Right atrium auricular region (tissue), 2 donors: ENCODE measurements at regions not wholly inside any gene's neighbourhood (a gene's known extent, or its start where the extent isn't known, plus 50 kb on each side); places are given as distances from the start of the nearest gene placed in this dataset.

Source experiments
- DNase-seq: peaks from one replicate; pipeline ENCODE4 v3.0.0-alpha.2; 2019; ENCODE audit warnings: low spot score
- H3K27ac ChIP-seq, 2 donors: fragments of 200-600 bp; sonication (generic); 1 replicate in 1 of 2; 2 replicates in 1 of 2; pipeline ENCODE4 v1.5.1; 2016 to 2019
- H3K27me3 ChIP-seq, 2 donors: fragments of 200-600 bp; sonication (generic); one replicate each; pipeline versions ENCODE4 v1.5.1 to v1.6.0; 2017 to 2019
- H3K36me3 ChIP-seq: fragments of 200-600 bp; sonication (generic); one replicate; pipeline ENCODE4 v1.5.1; 2016
- H3K4me1 ChIP-seq, 2 donors: fragments of 200-600 bp; sonication (generic); one replicate each; pipeline versions ENCODE4 v1.5.1 to v1.6.0; 2017 to 2019
- H3K4me3 ChIP-seq, 2 donors: fragments of 200-600 bp; sonication (generic); 1 replicate in 1 of 2; 2 replicates in 1 of 2; pipeline ENCODE4 v1.5.1; 2017 to 2019; ENCODE audit warnings: mild to moderate bottlenecking in 1 of 2, moderate library complexity in 1 of 2
- H3K9me3 ChIP-seq, 2 donors: fragments of 200-600 bp; sonication (generic); one replicate each; pipeline ENCODE4 v1.5.1; 2019
- TF ChIP-seq, protein P1 (sequence below), 2 donors: fragments of 200-600 bp; sonication (generic); IDR thresholded peaks; one replicate each; pipeline ENCODE4 v1.5.1; 2019; ENCODE audit warnings: antibody characterized with exemption in 2 of 2

DNA sequence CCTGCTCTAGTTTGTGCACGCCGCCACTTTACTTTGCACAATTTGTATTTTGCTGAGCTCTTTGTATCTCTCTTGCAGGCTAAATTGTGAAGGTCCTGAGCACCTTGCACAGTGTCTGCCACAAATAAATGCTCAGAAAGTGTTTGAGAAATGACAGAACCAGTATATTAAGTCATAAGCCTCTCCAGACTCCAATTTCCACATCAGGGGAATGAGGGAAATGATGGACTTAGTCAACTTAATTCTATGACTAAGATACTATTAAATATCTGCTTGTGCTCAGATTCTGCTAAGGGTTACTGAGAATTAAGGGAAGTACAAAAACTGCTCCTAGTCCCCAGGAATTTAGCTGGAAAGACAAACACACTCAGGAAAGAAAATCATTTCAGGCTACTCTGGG lies 239.1 kb upstream of the SLC14A2 start:
- H3K36me3 ChIP-seq = no peaks in the 10 kb centered on the region
- TF ChIP-seq, protein P1, sequence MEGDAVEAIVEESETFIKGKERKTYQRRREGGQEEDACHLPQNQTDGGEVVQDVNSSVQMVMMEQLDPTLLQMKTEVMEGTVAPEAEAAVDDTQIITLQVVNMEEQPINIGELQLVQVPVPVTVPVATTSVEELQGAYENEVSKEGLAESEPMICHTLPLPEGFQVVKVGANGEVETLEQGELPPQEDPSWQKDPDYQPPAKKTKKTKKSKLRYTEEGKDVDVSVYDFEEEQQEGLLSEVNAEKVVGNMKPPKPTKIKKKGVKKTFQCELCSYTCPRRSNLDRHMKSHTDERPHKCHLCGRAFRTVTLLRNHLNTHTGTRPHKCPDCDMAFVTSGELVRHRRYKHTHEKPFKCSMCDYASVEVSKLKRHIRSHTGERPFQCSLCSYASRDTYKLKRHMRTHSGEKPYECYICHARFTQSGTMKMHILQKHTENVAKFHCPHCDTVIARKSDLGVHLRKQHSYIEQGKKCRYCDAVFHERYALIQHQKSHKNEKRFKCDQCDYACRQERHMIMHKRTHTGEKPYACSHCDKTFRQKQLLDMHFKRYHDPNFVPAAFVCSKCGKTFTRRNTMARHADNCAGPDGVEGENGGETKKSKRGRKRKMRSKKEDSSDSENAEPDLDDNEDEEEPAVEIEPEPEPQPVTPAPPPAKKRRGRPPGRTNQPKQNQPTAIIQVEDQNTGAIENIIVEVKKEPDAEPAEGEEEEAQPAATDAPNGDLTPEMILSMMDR (IDR thresholded peaks at IDR 0.05) = no peak
- DNase-seq = no peak
- H3K27ac ChIP-seq = no peak overlapping the region
- H3K9me3 ChIP-seq = no peaks in the 10 kb centered on the region
- no peaks in the 10 kb centered on the region for H3K27me3 ChIP-seq
- H3K4me1 ChIP-seq = peaks cover 0 to 4% of the 10 kb centered on the region in 2 donors
- no peak overlapping the region for H3K4me3 ChIP-seq

DNA sequence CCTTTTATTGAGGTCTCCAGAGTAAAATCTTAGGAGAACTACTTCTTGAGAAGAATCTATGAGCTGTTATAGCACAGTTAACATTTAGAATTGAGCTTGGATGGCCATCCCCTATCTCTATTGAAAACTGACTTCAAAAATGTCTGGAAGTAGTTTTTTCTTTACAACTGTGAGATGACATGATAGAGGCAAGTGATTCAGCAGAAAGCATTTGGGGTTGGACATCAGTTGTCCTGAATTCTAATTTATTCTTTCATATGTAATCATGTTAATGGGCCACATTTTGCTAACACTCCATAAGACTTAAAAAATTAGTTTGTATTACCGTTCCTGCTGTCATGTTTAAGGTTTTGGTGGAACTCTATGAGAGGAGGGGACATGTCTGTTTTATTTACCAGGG lies 237.0 kb upstream of the SLC14A2 start:
- no peak overlapping the region for H3K27ac ChIP-seq
- H3K36me3 ChIP-seq = no peaks in the 10 kb centered on the region
- H3K27me3 ChIP-seq = no peaks in the 10 kb centered on the region
- TF ChIP-seq, protein P1 (IDR thresholded peaks at IDR 0.05) = no peak
- no peak for DNase-seq
- H3K9me3 ChIP-seq = no peaks in the 10 kb centered on the region
- H3K4me1 ChIP-seq = peaks cover 0 to 4% of the 10 kb centered on the region in 2 donors
- H3K4me3 ChIP-seq = no peak overlapping the region

DNA sequence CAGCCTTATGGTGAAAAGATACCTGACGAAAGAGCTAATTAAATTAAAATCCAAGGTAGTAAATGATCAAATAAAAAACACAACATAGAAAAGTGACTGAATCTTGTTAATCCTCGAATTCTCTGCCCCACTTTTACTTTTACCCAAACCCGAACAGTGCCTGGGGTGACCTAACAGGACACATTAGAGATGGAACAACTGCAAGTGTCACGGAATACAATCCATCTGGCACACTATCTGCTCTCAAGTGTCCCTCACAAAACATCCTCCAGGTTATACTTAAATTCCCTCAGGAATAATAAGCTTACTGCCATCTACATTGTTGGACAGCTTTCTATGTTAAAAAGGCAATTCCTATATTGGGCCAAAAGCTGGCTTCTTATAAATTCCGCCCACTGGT lies 236.3 kb upstream of the SLC14A2 start:
- H3K9me3 ChIP-seq = no peaks in the 10 kb centered on the region
- TF ChIP-seq, protein P1 (IDR thresholded peaks at IDR 0.05) = no peak
- H3K27ac ChIP-seq = no peak overlapping the region

DNA sequence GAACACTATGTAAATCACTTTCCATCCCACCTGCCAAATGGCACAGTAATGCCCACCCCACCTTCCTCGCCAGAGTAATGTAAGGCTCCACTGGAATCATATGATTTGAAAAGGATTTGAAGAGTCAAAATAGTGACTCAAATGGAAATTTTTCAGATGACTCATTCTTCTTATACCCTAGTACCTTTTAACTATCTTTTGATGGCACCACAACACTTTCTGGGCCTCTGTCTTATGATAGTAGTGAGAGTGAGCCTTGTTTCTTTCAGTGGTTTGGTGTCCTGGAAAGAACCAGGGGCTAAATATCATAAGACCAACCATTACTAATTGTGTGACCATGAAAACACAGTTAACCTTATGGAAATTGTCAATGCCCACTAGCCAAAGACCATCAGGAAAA lies 235.4 kb upstream of the SLC14A2 start:
- no peak for DNase-seq
- Histone ChIP-seq H3K4me3 (no peak overlapping the region), H3K9me3 (no peaks in the 10 kb centered on the region), H3K27ac (no peak overlapping the region), H3K27me3 (no peaks in the 10 kb centered on the region), H3K4me1 (peaks cover 0 to 4% of the 10 kb centered on the region in 2 donors), H3K36me3 (no peaks in the 10 kb centered on the region)
- TF ChIP-seq, protein P1 (IDR thresholded peaks at IDR 0.05) = no peak

More for the DNA sequence above, 236.3 kb upstream of the SLC14A2 start:
- H3K4me3 ChIP-seq = no peak overlapping the region
- no peak for DNase-seq
- H3K27me3 ChIP-seq = no peaks in the 10 kb centered on the region
- peaks cover 0 to 4% of the 10 kb centered on the region in 2 donors for H3K4me1 ChIP-seq
- H3K36me3 ChIP-seq = no peaks in the 10 kb centered on the region

DNA sequence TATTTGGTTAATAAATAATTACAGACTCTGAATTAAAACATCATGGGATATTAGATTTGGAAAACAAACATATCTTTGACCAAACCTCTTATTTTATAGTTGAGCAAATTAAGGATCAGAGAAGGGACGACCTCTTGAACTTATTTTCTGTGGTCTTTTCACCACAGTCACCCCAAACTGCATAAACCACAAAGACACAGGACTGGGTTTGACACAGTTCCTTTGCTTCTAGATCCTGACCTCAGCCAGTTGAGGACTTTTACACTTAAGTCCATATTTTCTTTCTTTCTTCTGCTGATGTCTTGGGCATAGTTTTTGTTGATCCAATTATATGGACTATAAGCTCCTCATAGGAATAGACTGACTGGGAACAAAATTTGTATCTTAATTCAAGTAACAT lies 234.0 kb upstream of the SLC14A2 start:
- no peaks in the 10 kb centered on the region for H3K9me3 ChIP-seq
- TF ChIP-seq, protein P1 (IDR thresholded peaks at IDR 0.05) = no peak
- no peaks in the 10 kb centered on the region for H3K36me3 ChIP-seq
- H3K27ac ChIP-seq = no peak overlapping the region
- DNase-seq = no peak
- H3K4me1 ChIP-seq = peaks cover 0 to 4% of the 10 kb centered on the region in 2 donors
- no peaks in the 10 kb centered on the region for H3K27me3 ChIP-seq
- H3K4me3 ChIP-seq = no peak overlapping the region

DNA sequence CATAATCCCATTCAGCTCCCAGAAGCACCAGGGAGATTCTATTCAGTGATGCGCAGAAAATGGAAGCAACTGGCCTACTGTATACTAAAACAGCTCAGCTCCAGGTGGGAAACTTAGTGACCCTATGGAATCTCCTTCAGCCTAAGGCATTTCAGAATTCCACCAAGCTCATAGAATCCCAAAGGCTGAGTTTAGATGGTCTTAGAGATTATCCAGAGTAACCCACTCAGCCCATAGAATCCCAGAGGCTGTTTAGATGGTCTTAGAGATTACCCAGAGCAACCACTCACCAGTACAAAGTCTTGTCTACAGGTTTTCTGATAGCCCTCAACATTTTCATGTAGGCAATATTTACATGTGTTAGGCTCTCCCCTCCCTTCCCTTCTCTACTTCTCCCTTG lies 232.0 kb upstream of the SLC14A2 start:
- no peaks in the 10 kb centered on the region for H3K27me3 ChIP-seq
- no peak for DNase-seq
- H3K4me1 ChIP-seq = peaks cover 0 to 4% of the 10 kb centered on the region in 2 donors
- H3K27ac ChIP-seq = no peak overlapping the region
- no peak overlapping the region for H3K4me3 ChIP-seq
- H3K9me3 ChIP-seq = no peaks in the 10 kb centered on the region
- TF ChIP-seq, protein P1 (IDR thresholded peaks at IDR 0.05) = no peak
- H3K36me3 ChIP-seq = no peaks in the 10 kb centered on the region
